ENCODE measurements at regions not wholly inside any gene's neighbourhood (a gene's known extent, or its start where the extent isn't known, plus 50 kb on each side); places are given as distances from the start of the nearest gene placed in this dataset.
A peak's percentile ranks its signal among the peaks of the same experiment; 100 is the strongest.

DNA sequence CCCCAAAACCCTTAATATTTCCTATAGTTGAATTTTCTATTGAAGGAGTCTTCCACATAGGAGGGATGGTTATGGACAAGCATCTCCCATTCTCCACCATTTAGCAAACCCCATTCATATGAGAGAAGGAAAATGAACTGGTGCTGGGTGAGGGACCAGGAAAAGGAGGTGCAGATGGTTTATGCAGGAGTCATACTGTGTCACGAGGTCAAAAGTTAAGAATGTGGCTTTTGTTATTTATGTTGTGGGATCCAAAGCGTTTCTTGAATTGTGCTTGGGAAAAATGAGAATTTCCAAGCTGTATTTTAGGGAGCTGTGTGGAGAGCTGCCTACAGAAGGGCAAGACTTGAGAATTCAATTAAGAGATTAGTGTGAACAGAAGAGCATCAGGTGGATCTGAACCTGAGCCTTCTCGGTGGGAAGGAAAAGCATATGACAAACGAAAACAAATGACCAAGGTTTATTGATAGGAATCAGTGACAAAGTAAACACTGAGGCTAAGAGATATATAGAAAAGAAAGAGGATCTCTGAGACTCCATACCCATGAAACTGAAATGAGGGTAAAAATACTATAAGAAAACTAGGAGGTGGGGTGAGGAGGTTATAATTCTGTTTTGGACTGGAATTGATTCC, 473.3 kb upstream of the NR2F2 start:
- H3K9ac ChIP-seq, result no peak overlapping the region
- no peak overlapping the region for H3K4me2 ChIP-seq (ENCODE audit: unreplicated experiment)
- H3K4me1 ChIP-seq (ENCODE audit: insufficient read depth), result peaks cover 15% of the 10 kb centered on the region
- H2AFZ ChIP-seq, result 0 out of 2 replicates have a peak overlapping the region, but pooled peaks have one; percentile 1
- H3K27ac ChIP-seq, result no peak overlapping the region
- H4K20me1 ChIP-seq (ENCODE audit: insufficient read depth), result no peaks in the 10 kb centered on the region
- in situ Hi-C loops (cut with MboI), result no loop called here
- H3K9me2 ChIP-seq (ENCODE audit: insufficient read depth), result no peaks in the 10 kb centered on the region
- no peaks in the 10 kb centered on the region for H3K9me3 ChIP-seq (ENCODE audit: low read depth)
- no peaks in the 10 kb centered on the region for H3F3A ChIP-seq (ENCODE audit: insufficient read depth)
- no peaks in the 10 kb centered on the region for H3K36me3 ChIP-seq (ENCODE audit: low read depth)
- TF ChIP-seq EZH2phosphoT487 (IDR thresholded peaks at IDR 0.05; ENCODE audit: insufficient read depth, low read depth), result no peak
- TF ChIP-seq EZH2 (IDR thresholded peaks at IDR 0.05; ENCODE audit: insufficient read depth, poor library complexity, severe bottlenecking), result no peak
- no peaks in the 10 kb centered on the region for H3K27me3 ChIP-seq (replicated peaks; ENCODE audit: insufficient read depth)
- H3K4me3 ChIP-seq, result no peak overlapping the region
- WGBS, 2 experiments (ENCODE audit: low coverage in 1 of 2, low lambda C conversion rate in 2 of 2, missing lambda C conversion rate in 2 of 2), result 39 to 52% methylated on average over 4 of the region's 4 CpGs
- DNase-seq, result peak; percentile 65
- no peaks in the 10 kb centered on the region for H3K79me2 ChIP-seq (ENCODE audit: insufficient read depth)

DNA sequence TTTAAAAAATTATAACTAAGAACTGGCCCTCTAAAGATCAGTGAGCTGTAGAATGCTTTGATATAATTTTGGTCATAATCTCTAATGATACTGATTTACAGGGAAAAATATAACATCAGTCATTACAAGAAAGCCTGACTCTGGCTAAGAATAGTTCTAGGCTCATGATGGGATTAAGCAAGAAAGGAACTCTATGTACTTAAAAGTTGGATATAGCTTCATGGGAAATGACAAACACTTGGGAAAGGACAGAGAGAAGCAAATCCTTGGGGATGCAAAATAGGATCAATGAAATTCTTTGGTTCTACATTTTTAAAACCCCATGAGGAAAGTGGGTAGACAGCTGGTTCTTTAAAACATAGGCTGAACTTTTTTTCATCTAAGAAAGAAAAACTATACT, 472.7 kb upstream of the NR2F2 start:
- peaks cover 15% of the 10 kb centered on the region for H3K4me1 ChIP-seq (ENCODE audit: insufficient read depth)
- H3F3A ChIP-seq (ENCODE audit: insufficient read depth), result no peaks in the 10 kb centered on the region
- no peak overlapping the region for H2AFZ ChIP-seq
- H4K20me1 ChIP-seq (ENCODE audit: insufficient read depth), result no peaks in the 10 kb centered on the region
- DNase-seq, result peak; percentile 10
- TF ChIP-seq EZH2 (IDR thresholded peaks at IDR 0.05; ENCODE audit: insufficient read depth, poor library complexity, severe bottlenecking) (no peak), EZH2phosphoT487 (IDR thresholded peaks at IDR 0.05; ENCODE audit: insufficient read depth, low read depth) (no peak)
- in situ Hi-C loops (cut with MboI), result no loop called here
- H3K36me3 ChIP-seq (ENCODE audit: low read depth), result no peaks in the 10 kb centered on the region
- no peaks in the 10 kb centered on the region for H3K27me3 ChIP-seq (replicated peaks; ENCODE audit: insufficient read depth)
- H3K27ac ChIP-seq, result no peak overlapping the region
- H3K9me3 ChIP-seq (ENCODE audit: low read depth), result no peaks in the 10 kb centered on the region
- no peak overlapping the region for H3K9ac ChIP-seq
- H3K4me2 ChIP-seq (ENCODE audit: unreplicated experiment), result no peak overlapping the region
- H3K4me3 ChIP-seq, result no peak overlapping the region
- H3K79me2 ChIP-seq (ENCODE audit: insufficient read depth), result no peaks in the 10 kb centered on the region
- H3K9me2 ChIP-seq (ENCODE audit: insufficient read depth), result no peaks in the 10 kb centered on the region

DNA sequence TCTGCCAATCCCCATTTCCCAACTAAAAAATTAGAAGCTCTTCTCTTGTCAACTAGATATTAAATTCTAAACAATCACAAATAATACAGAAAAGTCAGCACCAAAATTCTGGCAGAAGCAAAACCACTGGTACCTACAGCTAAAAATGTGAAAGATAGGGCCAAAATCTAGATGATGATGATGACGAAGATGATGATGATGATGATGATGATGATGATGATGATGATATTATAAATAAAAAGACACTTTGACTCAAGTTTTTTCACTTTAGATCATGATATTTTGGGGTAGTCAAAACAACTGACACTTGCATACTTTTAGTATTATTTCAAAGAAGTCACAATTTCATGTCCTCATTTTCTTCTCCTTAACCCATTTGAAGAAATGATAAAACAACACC, 470.1 kb upstream of the NR2F2 start:
- no peak overlapping the region for H3K4me3 ChIP-seq
- peaks cover 15% of the 10 kb centered on the region for H3K4me1 ChIP-seq (ENCODE audit: insufficient read depth)
- no peak overlapping the region for H3K27ac ChIP-seq
- H4K20me1 ChIP-seq (ENCODE audit: insufficient read depth), result no peaks in the 10 kb centered on the region
- H3K4me2 ChIP-seq (ENCODE audit: unreplicated experiment), result no peak overlapping the region
- 73 to 83% methylated on average over 1 of the region's 1 CpG for WGBS, 2 experiments (ENCODE audit: low coverage in 1 of 2, low lambda C conversion rate in 2 of 2, missing lambda C conversion rate in 2 of 2)
- in situ Hi-C loops (cut with MboI), result no loop called here
- no peaks in the 10 kb centered on the region for H3K79me2 ChIP-seq (ENCODE audit: insufficient read depth)
- no peaks in the 10 kb centered on the region for H3F3A ChIP-seq (ENCODE audit: insufficient read depth)
- no peak for TF ChIP-seq EZH2 (IDR thresholded peaks at IDR 0.05; ENCODE audit: insufficient read depth, poor library complexity, severe bottlenecking)
- TF ChIP-seq EZH2phosphoT487 (IDR thresholded peaks at IDR 0.05; ENCODE audit: insufficient read depth, low read depth), result no peak
- no peaks in the 10 kb centered on the region for H3K9me3 ChIP-seq (ENCODE audit: low read depth)
- no peak overlapping the region for H2AFZ ChIP-seq
- no peaks in the 10 kb centered on the region for H3K36me3 ChIP-seq (ENCODE audit: low read depth)
- H3K9me2 ChIP-seq (ENCODE audit: insufficient read depth), result no peaks in the 10 kb centered on the region
- no peak for DNase-seq
- no peak overlapping the region for H3K9ac ChIP-seq
- no peaks in the 10 kb centered on the region for H3K27me3 ChIP-seq (replicated peaks; ENCODE audit: insufficient read depth)

DNA sequence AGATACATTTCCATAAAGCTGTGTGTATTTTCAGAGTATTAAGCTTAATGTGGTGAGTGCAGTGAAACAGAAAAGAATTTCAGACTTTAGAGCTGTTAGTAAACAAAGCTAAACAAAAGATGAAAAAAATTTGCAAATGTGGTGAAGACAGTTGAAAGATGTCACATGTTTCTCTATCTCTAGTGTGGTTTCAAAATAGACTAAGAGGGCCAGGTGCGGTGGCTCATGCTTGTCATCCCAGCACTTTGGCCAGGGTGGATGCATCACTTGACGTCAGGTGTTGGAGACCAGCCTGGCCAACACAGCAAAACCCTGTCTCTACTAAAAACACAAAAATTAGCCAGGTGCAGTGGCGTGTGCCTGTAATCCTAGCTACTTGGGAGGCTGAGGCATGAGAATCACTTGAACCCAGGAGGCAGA, 466.0 kb upstream of the NR2F2 start:
- Histone ChIP-seq H3K9ac (no peak overlapping the region), H4K20me1 (ENCODE audit: insufficient read depth) (no peaks in the 10 kb centered on the region), H3K27me3 (replicated peaks; ENCODE audit: insufficient read depth) (no peaks in the 10 kb centered on the region), H3K79me2 (ENCODE audit: insufficient read depth) (no peaks in the 10 kb centered on the region), H3K36me3 (ENCODE audit: low read depth) (no peaks in the 10 kb centered on the region), H3K9me3 (ENCODE audit: low read depth) (no peaks in the 10 kb centered on the region), H3K27ac (no peak overlapping the region), H3K4me2 (ENCODE audit: unreplicated experiment) (no peak overlapping the region), H2AFZ (no peak overlapping the region), H3F3A (ENCODE audit: insufficient read depth) (no peaks in the 10 kb centered on the region), H3K4me1 (ENCODE audit: insufficient read depth) (no peaks in the 10 kb centered on the region), H3K4me3 (no peak overlapping the region), H3K9me2 (ENCODE audit: insufficient read depth) (no peaks in the 10 kb centered on the region)
- in situ Hi-C loops (cut with MboI), result no loop called here
- 81 to 83% methylated on average over 3 of the region's 3 CpGs for WGBS, 2 experiments (ENCODE audit: low coverage in 1 of 2, low lambda C conversion rate in 2 of 2, missing lambda C conversion rate in 2 of 2)
- no peak for DNase-seq
- no peak for TF ChIP-seq EZH2phosphoT487 (IDR thresholded peaks at IDR 0.05; ENCODE audit: insufficient read depth, low read depth)
- TF ChIP-seq EZH2 (IDR thresholded peaks at IDR 0.05; ENCODE audit: insufficient read depth, poor library complexity, severe bottlenecking), result no peak

DNA sequence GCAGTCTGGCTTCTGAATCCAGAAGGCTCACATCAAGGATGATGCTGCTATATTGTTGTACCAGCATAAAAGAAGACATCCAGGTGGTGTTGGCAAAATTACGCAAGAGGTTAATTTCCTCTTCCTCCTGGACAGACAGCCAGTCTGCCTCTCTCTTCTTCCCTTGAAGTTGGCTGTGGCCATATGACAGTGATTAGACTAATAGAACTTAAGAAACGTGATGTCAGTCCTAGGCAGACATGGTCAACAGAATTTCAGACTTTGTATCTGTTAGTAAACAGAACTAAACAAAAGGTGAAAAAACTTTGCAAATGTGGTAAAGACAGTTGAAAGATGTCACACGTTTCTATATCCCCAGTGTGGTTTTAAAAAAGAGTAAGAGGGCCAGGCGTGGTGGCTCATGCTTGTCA, 465.2 kb upstream of the NR2F2 start:
- Histone ChIP-seq H3K79me2 (ENCODE audit: insufficient read depth) (no peaks in the 10 kb centered on the region), H3K4me3 (no peak overlapping the region), H3K27ac (no peak overlapping the region), H3K36me3 (ENCODE audit: low read depth) (no peaks in the 10 kb centered on the region), H3K4me2 (ENCODE audit: unreplicated experiment) (no peak overlapping the region), H2AFZ (no peak overlapping the region), H3K9me2 (ENCODE audit: insufficient read depth) (no peaks in the 10 kb centered on the region), H3K9me3 (ENCODE audit: low read depth) (no peaks in the 10 kb centered on the region), H3K4me1 (ENCODE audit: insufficient read depth) (no peaks in the 10 kb centered on the region), H3K9ac (no peak overlapping the region), H3F3A (ENCODE audit: insufficient read depth) (no peaks in the 10 kb centered on the region), H4K20me1 (ENCODE audit: insufficient read depth) (no peaks in the 10 kb centered on the region), H3K27me3 (replicated peaks; ENCODE audit: insufficient read depth) (no peaks in the 10 kb centered on the region)
- DNase-seq, result no peak
- in situ Hi-C loops (cut with MboI), result no loop called here
- TF ChIP-seq EZH2phosphoT487 (IDR thresholded peaks at IDR 0.05; ENCODE audit: insufficient read depth, low read depth), result no peak
- no peak for TF ChIP-seq EZH2 (IDR thresholded peaks at IDR 0.05; ENCODE audit: insufficient read depth, poor library complexity, severe bottlenecking)
- 57% methylated on average over 4 of the region's 4 CpGs for WGBS, 2 experiments (ENCODE audit: low coverage in 1 of 2, low lambda C conversion rate in 2 of 2, missing lambda C conversion rate in 2 of 2)

Measured in GM23248 (cell line).